T-helper 17 cell (primary cell): ENCODE measurements at regions not wholly inside any gene's neighbourhood (a gene's known extent, or its start where the extent isn't known, plus 50 kb on each side); places are given as distances from the start of the nearest gene placed in this dataset.
"Not testable (repeated sequence)": the region's sequence is repeated elsewhere in the genome, so short reads cannot be mapped to it uniquely, and the experiment has no call there.

Source experiments
- ATAC-seq: fragments of 150-1000 bp; cut with Tn5 transposase; 2 replicates; pipeline ENCODE4 v1.10.0; 2021; ENCODE audit warnings: mild to moderate bottlenecking, moderate library complexity
- DNase-seq, 3 donors: peaks; one replicate each; pipeline versions ENCODE4 v3.0.0 to v3.0.0-alpha.2; 2020 to 2021
- H3K9me3 ChIP-seq: one replicate; pipeline ENCODE4 v1.7.0; 2013; ENCODE audit warnings: low read length, mild to moderate bottlenecking; ENCODE audit not compliant: control insufficient read depth, poor library complexity, severe bottlenecking
- H3K27ac Mint-ChIP-seq: one replicate; pipeline ENCODE4 v1.8.0; 2022; ENCODE audit warnings: mild to moderate bottlenecking, moderate library complexity, mixed read lengths
- H3K27me3 Mint-ChIP-seq: one replicate; pipeline ENCODE4 v1.8.0; 2022; ENCODE audit warnings: mixed read lengths
- H3K36me3 Mint-ChIP-seq: one replicate; pipeline ENCODE4 v1.8.0; 2022; ENCODE audit warnings: low read depth, mixed read lengths
- H3K4me1 Mint-ChIP-seq: one replicate; pipeline ENCODE4 v1.8.0; 2022; ENCODE audit warnings: mild to moderate bottlenecking, mixed read lengths
- H3K4me3 Mint-ChIP-seq: one replicate; pipeline ENCODE4 v1.8.0; 2022; ENCODE audit warnings: mild to moderate bottlenecking, moderate library complexity, mixed read lengths

DNA sequence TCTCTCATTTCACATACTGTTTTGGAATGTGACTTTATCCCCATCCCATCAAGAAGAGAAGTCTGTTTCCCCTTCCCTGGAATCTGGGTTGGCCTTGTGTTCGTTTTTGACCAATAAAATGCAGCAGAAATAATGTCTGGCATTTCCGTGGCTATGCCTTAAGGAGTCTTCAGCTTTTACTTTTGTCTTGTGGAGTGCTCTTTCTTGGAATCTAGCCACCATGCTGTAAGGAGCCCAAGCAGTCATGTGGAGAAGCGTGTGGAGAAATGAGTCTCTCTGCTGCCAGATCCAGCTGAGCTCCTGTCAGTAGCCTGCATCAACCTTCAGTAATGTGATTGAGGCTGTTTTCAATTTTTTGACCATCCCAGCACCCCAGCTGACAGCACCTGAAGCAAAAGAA lies 84.4 kb upstream of the ARMCX2 start:
- Mint-ChIP-seq H3K4me1 (no peaks in the 10 kb centered on the region), H3K36me3 (no peaks in the 10 kb centered on the region), H3K27ac (no peak overlapping the region), H3K27me3 (peaks cover 6% of the 10 kb centered on the region), H3K4me3 (no peak overlapping the region)
- ATAC-seq (no peak), DNase-seq (no peak)
- no peaks in the 10 kb centered on the region for H3K9me3 ChIP-seq

DNA sequence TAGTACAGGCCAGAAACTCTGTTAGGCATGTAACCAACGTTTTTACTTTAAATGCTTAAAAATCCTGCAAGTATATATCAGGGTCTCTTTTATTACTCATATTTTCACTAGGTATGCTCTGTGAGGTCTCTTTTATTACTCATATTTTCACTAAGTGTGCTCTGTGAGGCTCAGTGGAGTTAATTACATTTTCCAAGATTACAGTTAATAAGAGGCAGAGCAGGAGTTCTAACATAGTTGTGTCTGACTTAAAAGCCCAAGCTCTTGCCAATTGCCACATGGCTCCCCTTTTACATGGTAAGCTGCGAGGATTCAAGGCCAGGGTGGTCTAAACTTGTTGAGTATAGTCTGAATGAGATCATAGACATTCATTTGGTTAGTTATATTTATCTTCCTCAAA lies 81.0 kb upstream of the ARMCX2 start:
- no peak overlapping the region for H3K4me3 Mint-ChIP-seq
- no peaks in the 10 kb centered on the region for H3K36me3 Mint-ChIP-seq
- DNase-seq = no peak
- no peak for ATAC-seq
- H3K27ac Mint-ChIP-seq = no peak overlapping the region
- no peaks in the 10 kb centered on the region for H3K9me3 ChIP-seq
- peaks cover 6% of the 10 kb centered on the region for H3K27me3 Mint-ChIP-seq
- no peaks in the 10 kb centered on the region for H3K4me1 Mint-ChIP-seq

DNA sequence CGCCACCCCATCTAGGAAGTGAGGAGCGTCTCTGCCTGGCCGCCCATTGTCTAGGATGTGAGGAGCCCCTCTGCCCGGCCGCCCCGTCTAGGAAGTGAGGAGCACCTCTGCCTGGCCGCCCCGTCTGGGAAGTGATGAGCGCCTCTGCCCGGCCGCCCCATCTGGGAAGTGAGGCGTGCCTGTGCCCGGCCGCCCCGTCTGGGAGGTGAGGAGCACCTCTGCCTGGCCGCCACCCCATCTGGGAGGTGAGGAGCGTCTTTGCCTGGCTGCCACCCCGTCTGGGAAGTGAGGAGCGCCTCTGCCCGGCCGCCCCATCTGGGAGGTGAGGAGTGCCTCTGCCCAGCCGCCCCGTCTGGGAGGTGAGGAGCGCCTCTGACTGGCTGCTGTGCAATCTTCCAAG lies 79.2 kb upstream of the ARMCX2 start:
- not testable (repeated sequence) for H3K4me1 Mint-ChIP-seq, H3K36me3 Mint-ChIP-seq, H3K27me3 Mint-ChIP-seq, ATAC-seq, H3K27ac Mint-ChIP-seq, H3K4me3 Mint-ChIP-seq, H3K9me3 ChIP-seq, DNase-seq

DNA sequence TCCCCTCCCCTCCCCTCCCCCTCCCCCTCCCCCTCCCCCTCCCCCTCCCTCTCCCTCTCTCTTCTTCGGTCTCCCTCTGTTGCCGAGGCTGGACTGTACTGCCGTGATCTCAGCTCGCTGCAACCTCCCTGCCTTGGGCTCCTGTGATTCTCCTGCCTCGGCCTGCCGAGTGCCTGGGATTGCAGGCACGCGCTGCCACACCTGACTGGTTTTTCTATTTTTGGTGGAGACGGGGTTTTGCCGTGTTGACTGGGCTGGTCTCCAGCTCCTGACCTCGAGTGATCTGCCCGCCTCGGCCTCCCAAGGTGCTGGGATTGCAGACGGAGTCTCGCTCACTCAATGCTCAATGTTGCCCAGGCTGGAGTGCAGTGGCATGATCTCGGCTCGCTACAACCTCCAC lies 78.8 kb upstream of the ARMCX2 start:
- not testable (repeated sequence) for ATAC-seq, H3K9me3 ChIP-seq

DNA sequence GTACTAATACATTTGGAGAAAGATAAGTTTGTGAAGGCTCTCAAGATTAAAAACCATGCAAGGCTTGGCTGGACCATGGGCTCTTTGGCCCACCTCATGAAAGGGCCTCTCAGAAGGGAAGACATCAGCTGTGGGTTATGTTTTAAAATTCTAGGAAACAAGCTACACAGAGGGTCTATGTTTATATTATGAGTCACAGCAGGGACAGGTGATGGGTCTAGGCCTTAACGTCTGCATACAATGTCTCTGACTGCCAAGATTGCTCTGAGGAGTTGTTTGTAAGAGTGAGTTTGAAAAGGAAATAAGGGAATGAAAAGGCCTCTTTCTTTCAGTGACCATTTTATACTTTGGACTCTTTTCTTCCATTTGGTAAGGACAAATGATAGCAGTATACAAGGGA lies 77.0 kb upstream of the ARMCX2 start:
- no peaks in the 10 kb centered on the region for H3K36me3 Mint-ChIP-seq
- ATAC-seq = no peak
- H3K4me1 Mint-ChIP-seq = no peaks in the 10 kb centered on the region
- DNase-seq = no peak
- H3K27me3 Mint-ChIP-seq = no peaks in the 10 kb centered on the region
- H3K9me3 ChIP-seq = no peaks in the 10 kb centered on the region
- no peak overlapping the region for H3K4me3 Mint-ChIP-seq
- H3K27ac Mint-ChIP-seq = no peak overlapping the region

More for the DNA sequence above, 78.8 kb upstream of the ARMCX2 start:
- H3K27ac Mint-ChIP-seq, DNase-seq, H3K27me3 Mint-ChIP-seq, H3K4me3 Mint-ChIP-seq, H3K36me3 Mint-ChIP-seq, H3K4me1 Mint-ChIP-seq: not testable (repeated sequence)

DNA sequence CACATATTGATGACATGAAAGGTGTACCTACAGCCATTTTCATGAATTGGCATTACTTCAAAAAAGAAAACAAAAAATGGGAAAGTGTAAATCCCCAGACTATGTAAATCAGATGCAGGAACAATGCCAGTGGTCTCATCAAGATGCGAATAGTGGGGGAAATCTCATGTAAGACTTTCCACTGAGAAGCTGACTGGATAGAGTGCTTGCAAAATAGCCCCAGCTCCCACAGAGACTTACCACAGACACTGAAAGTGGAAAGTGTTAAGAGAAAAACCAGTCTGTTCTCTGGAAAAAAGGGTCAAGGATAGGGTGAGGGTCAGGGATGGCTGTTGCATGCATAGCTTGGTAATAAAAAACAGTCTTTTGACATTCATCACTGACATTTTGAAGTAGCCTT lies 73.2 kb upstream of the ARMCX2 start:
- no peak overlapping the region for H3K4me3 Mint-ChIP-seq
- H3K27me3 Mint-ChIP-seq = peaks cover under 1% of the 10 kb centered on the region
- H3K9me3 ChIP-seq = no peaks in the 10 kb centered on the region
- H3K27ac Mint-ChIP-seq = no peak overlapping the region
- ATAC-seq (no peak), DNase-seq (no peak)
- H3K4me1 Mint-ChIP-seq = no peaks in the 10 kb centered on the region
- H3K36me3 Mint-ChIP-seq = no peaks in the 10 kb centered on the region

DNA sequence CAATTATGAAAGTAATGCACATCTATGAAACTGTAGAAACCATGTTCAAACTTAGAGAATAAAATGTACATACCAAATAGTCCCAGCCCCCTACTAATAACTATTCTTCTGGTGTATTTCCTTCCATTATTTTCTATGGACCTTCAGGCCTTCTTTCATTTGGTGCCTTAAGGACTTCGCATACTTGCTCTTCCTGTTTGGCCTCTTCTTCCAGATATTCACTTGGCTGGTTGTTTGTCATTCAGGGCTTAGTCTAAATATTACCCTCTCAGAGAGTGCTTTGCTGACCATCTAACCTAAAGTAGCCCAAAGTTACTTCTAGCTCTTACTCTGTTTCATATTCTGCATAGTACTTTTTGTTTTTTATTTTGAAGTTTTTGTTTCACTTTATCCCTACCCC lies 70.3 kb upstream of the ARMCX2 start:
- H3K4me3 Mint-ChIP-seq = no peak overlapping the region
- peaks cover 2% of the 10 kb centered on the region for H3K36me3 Mint-ChIP-seq
- H3K27ac Mint-ChIP-seq = no peak overlapping the region
- no peaks in the 10 kb centered on the region for H3K9me3 ChIP-seq
- no peak for DNase-seq
- H3K4me1 Mint-ChIP-seq = no peaks in the 10 kb centered on the region
- no peak for ATAC-seq
- H3K27me3 Mint-ChIP-seq = peaks cover 10% of the 10 kb centered on the region
